IPS DF 4.7 (cell line): ENCODE measurements at regions not wholly inside any gene's neighbourhood (a gene's known extent, or its start where the extent isn't known, plus 50 kb on each side); places are given as distances from the start of the nearest gene placed in this dataset.
"Not testable (repeated sequence)": the region's sequence is repeated elsewhere in the genome, so short reads cannot be mapped to it uniquely, and the experiment has no call there.

Source experiments
- DNase-seq: peaks from one replicate; pipeline ENCODE4 v3.0.0-alpha.2; 2013; ENCODE audit warnings: low spot score; ENCODE audit errors: extremely low read depth

DNA sequence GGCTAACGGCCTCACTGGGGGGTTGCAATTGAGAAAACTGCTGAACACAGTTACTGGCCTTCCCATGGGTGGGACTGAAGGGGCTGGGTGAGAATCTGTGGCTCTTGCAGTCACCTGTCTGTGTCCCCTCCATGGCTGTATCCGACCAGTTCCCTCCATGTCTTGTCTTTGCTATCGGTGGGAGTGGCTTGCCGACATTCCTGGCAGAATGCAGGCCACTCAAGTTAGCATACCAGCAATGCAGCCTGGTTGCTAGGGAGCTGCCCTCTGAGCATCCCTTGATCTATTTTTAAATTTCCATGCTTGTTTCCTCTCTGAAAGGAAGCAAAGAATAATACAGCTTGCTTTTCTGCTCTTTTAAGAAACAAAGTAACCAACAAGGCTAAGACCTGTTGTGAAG, 1509.7 kb upstream of the WWC1 start:
- no peak for DNase-seq

DNA sequence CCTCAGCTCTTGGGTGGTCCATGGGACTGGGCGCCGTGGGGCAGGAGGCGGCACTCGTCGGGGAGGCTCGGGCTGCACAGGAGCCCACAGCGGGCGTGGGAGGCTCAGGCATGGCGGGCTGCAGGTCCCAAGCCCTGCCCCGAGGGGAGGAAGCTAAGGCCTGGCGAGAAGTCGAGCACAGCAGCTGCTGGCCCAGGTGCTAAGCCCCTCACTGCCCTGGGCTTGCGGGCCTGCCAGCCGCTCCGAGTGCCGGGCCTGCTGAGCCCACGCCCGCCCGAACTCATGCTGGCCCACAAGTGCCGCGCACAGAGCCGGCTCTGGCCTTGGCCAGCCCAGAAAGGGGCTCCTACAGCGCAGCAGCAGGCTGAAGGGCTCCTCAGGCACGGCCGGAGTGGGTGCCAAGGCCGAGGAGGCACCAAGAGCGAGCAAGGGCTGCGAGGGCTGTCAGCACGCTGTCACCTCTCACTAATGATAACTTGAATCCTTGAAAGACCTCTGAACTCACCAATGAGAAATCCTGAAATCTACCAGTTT, 1506.8 kb upstream of the WWC1 start:
- DNase-seq = no peak

DNA sequence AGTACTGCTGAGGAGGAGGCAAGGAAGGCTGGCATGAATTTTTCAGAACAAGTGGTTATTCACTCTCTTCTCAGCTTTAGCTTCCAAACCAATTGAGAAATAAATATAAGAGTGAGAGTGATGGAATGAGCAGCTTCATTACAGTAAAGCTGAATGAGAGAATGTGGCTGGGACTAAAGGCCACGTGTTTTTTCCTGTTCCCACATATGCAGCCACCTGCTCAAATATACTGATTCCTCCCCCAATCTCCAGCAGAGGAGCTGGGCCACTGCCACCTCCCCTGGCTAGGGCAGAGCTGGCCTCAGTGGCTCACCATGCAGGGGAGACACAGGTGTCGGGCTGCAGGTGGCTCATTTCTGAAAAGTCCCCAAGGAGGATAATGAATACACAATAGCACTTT, 1505.3 kb upstream of the WWC1 start:
- DNase-seq = no peak

DNA sequence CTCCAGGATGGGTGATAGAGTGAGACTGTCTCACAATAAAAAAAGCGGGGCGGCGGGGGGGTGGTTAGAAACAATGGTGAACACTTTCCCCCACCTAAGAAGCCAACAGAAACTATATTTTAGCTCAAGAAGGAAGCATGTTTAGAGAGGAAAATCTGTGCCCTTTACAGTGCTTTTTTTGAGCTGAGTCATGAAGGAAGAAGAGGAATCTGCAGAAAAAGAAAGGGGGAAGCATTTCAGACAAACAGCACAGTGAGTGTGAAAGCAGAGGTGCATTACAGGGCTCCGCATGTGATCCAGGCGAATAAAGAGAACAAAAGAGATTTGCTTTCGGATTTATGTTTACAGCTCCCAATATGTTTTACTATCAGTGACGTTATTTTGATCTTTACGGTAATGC, 1504.6 kb upstream of the WWC1 start:
- no peak for DNase-seq

DNA sequence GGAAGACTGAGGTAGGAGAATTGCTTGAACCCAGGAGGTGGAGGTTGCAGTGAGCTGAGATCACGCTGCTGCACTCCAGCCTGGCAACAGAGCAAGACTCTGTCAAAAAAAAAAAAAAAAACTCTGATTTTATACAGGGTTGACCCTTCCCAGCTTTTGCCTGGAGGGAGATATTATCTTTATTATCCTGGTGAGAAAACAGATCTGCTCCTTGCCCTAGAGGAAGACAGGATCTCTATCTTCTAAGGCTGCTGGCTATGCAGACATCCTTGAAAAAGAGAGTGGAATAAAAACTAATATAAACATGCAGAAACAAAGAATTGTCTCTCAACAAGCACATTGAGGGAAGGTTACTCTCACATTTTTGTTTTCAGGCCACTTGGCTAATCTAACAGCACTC, 1503.4 kb upstream of the WWC1 start:
- no peak for DNase-seq

DNA sequence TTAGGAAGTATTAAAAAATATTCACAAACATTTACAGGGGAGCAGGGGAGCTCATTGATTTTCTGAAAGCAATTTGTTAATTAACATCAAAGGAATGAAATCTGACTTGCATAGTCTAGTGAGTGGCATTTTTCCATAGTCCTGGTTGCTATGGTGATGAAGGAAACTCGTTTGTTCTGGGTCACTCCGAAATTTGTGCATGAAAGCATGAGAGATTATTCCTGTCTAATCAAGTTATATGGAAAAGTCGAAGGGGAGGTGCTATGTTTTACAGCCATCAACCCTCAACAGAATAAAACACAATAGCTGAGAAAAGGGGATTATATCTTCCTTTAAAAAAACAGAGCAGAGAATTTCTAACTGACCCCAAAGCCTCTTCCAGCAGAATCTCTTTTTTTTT, 1495.7 kb upstream of the WWC1 start:
- DNase-seq = no peak

DNA sequence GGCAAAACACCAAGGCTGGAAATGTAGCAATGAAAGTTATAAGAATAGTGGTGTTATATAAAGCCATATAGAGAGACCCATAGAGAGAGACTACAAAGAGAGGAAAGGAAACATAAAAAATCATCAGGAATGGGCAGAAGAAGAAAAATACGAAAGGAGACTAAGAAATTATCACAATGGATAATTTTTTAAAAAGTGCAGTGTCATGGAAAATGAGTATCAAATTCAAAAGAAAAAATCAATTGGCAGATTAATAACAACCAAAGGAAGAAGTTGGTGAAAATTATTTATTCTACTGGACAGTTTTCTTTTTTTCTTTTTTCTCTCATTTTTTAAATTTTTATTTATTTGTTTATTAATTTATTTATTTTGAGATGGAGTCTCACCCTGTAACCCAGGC, 1488.4 kb upstream of the WWC1 start:
- DNase-seq = no peak

DNA sequence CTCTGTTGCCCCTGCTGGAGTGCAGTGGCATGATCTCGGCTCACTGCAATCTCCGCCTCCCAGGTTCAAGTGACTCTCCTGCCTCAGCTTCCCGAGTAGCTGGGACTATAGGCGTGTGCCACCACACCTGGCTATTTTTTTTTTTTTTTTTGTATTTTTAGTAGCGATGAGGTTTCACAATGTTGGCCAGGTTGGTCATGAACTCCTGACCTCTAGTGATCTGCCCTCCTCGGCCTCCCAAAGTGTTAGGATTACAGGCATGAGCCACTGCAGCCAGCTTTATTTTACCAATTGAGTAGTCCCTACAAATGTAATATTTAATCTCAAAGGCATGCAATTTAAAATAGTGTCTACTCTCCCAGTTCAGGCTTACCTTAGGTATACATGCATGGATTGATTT, 1487.2 kb upstream of the WWC1 start:
- not testable (repeated sequence) for DNase-seq

DNA sequence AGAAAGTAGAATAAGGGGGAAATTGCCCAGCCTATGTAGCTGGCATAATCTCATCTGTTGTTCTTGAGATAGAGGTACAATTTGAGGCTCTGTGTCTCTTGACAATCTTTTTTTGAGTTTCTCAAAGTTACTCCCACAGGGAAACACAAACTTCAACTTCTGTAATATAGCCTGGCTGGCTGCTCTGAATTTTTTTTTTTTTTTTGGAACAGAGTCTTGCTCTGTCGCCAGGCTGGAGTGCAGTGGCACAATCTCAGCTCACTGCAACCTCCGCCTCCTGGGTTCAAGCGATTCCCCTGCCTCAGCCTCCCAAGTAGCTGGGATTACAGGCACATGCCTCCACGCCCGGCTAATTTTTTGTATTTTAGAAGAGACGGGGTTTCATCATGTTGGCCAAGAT, 1486.8 kb upstream of the WWC1 start:
- not testable (repeated sequence) for DNase-seq

DNA sequence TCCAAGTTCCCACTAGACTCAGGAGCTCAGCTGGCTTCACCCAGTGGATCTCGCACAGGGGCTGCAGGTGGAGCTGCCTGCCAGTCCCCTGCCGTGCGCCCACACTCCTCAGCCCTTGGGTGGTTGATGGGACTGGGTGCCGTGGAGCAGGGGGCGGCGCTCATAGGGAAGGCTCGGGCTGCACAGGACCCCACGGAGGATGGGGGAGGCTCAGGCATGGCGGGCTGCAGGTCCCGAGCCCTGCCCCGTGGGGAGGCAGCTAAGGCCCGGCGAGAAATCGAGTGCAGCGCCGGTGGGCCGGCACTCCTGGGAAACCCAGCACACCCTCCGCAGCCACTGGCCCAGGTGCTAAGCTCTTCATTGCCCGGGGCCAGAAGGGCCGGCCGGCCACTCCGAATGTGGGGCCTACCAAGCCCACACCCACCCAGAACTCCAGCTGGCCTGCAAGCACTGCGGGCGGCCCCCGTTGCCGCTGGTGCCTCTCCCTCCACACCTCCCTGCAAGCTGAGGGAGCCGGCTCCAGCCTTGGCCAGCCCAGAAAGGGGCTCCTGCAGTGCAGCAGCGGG, 1481.3 kb upstream of the WWC1 start:
- not testable (repeated sequence) for DNase-seq

DNA sequence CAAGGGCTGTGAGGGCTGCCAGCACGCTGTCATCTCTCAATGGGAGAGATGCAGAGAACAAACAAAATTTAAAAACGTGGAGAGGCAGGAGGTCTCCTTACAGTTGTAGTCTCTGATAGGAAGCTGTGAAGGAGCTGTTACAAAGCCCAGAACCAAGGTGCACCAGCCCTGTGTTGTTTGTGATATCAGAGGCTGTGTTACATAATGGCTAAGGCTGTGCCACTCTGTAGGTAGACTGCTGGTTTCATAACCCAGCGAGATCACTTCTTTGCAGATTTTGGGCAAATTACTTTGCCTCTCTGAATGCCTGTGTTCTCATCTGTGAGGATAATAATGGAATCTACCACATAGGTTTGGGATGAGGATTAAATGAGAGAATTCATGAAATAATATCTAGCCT, 1480.7 kb upstream of the WWC1 start:
- no peak for DNase-seq

DNA sequence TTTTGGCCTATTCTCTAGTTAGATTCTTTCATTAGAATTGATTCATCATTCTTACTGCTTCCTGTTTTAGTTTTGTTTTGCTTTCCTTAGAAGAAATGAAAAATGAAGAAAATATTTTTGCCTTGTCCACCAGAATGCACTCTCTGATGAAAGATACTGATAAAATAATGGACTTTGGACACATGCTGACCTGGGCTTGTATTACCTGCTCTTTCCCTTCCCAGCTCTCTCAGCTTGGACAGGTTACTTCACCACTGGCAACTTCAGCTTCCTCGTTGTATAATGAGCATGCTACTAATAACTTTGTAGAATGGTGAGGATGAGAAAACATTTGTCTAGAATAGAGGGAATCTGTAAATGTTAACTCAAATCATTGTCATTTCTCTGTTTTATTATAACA, 1468.1 kb upstream of the WWC1 start:
- no peak for DNase-seq

DNA sequence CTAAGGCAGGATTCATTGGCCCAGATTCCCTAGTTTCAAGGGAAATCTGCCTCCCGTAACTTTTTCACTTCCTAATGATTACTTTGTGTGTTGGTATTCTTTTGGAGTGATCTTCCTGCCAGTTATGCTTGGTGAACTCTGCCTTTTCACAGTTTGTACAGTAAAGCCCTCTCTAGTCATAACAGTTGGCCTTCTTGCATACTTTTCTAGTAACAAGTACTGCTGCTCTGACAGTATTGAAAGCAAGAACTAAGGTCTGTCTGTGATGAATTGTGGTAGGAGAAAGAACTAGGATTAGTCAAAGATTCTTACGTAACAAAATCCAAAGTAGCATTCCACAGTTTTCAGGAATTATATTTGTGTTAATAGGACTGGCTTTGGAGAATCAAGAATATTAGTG, 1457.2 kb upstream of the WWC1 start:
- no peak for DNase-seq

DNA sequence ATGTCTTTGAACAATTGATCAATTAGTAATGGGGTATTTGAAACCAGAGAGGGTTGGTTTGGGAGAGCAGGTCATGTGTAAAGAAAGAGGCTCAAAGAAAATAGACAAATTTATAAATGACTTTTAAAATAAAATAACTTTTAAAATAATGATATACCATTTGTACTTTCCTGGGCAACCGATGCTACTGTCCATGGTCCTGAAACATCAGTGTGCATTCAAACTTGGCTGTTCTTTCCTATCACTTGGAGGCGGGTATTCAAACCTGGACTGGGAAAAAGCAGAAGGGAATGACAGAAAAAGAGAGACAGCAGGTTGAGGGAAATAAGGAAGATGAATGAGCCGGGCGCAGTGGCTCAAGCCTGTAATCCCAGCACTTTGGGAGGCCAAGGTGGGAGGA, 1446.4 kb upstream of the WWC1 start:
- peak; percentile 9 for DNase-seq

DNA sequence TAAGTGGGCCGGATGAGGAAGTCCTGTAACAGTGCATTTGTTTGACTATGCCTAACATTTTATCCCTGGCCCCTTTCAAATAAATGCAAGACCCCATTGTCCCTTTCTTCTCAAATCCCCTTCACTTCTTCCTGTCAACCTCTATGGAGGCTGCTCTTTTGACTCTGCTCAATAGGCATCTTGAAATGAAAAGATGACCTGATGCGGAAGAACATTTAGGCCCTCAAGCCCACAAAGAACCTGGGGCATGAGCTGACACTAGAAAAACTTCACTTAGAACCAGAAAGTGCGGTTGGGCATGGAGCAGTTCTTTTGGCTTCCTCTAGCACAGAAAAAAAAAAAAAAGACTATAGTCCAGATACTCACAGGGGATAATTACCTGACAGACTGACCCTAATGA, 1434.7 kb upstream of the WWC1 start:
- no peak for DNase-seq

DNA sequence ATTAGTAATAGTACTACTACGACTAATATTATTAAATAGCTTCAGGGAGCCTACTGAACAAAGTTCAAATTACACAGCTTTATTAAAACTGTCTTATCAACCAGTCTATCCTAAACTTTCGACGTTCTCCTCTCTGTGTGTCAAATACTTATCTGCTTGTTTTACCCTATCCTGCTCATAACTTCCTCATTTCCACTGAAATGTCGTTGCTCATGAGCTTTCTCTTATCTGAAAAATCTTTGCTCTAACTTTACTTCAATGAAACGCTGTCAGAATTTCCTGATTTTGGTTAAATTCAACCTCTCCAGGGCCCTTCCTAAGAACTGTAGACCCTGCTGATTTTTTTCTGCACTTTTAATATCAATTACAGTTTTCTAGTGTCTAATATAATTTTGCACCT, 1431.0 kb upstream of the WWC1 start:
- DNase-seq = no peak

DNA sequence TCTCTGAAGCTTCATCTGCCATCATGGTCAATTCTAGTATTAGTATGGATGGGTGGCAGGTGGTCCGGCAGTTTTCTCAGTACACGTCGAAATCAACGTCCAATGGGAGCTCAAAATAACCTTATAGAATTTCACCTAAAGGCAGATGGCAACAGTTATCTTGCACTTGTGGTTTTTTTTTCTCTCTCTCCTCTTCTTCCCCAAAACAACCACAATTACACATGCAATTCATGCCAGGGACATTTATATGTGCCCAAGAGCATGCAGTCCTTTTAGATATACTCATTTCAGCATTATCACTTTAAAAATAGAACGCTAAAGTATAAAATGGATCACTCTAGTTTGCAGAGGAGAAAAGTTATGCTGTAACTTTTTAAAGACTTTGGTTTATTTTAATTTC, 1428.9 kb upstream of the WWC1 start:
- DNase-seq = no peak

DNA sequence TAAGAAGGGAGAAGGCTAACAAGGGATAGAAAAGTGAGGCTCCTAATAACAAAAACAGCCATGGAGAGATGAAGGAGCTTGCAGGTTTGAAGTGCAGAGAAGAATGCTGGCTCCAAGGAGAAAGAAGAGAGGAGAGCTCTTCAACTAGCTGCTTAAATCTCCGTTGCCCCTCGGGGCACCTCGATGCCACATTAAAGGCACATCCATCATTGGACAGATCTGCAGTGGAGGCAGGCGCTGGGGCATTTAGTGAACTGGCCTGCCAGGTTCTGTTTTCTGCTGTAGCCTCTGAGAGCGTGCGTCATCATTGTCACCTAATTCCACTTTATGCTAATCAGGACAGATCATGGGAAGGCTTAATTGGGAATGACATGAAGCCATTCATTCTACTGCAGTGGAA, 1426.2 kb upstream of the WWC1 start:
- DNase-seq = no peak

DNA sequence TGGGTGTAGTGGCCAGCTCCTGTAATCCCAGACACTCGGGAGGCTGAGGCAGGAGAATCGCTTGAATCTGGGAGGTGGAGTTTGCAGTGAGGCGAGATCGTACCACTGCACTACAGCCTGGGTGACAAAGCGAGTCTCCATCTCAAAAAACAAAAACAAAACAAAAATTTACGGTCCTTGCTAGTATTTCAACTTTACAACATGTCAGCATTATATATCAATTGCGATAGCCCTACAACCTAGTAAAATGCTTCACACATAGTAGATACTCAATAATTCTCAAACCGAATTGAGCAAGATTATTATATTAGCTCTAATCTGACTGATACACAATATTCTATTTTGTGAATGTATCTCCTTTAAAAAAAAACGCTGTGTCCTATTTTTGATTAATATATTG, 1411.0 kb upstream of the WWC1 start:
- no peak for DNase-seq

DNA sequence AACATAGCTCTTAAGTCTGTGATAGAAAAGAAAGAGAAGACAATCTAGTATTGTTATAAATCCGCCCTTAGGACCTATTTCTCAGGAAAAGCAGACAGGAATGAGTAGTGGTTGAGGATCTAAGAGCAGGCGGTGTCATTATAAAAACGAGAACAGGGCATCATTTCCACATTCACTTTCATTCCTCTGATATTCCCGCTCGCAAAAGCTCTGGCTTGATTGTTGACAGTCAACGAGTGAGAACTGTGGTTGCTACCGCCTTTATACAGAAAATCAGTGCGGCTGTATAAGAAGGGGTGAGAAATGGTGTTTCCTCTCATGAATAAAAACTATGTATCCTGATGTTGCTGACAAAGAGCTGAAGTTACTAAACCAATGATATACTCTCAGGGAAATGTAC, 1409.6 kb upstream of the WWC1 start:
- DNase-seq = no peak

DNA sequence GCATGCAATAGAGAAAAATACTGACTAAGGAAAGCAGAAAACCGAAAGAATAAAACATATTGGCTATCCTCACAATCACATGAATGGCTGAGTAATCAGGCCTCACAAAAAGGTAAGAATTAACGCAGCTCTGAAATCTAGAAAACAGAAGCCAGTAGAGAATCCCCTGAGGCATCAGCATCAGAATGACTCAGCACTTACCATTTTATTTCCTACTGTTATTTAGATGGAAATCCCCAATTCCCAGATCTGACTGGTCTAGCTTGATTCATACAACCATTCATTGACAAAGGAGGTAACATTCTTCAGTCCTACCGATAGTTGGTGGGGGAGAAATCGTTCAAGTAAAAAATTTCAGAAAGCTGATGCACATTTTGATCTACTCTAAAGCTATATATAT, 1408.4 kb upstream of the WWC1 start:
- peak; percentile 25 for DNase-seq

DNA sequence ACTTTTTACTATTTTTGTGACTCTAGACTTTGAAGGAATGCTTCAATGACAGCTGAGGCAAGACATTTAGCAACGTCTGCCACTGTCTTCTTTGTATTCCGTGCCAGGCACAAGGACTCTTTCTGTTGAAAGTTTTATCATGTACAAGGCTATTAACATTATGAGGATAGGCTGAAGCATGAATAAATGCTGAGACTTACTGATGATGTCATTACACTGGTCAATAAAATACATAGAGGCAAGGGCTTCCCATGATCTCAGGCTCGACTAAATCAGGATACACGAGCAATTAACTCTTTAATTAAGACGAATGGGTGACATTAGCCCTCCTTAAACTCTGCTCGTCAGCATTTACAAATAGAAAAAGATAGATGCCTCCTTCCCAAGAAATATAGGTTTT, 1393.3 kb upstream of the WWC1 start:
- no peak for DNase-seq

DNA sequence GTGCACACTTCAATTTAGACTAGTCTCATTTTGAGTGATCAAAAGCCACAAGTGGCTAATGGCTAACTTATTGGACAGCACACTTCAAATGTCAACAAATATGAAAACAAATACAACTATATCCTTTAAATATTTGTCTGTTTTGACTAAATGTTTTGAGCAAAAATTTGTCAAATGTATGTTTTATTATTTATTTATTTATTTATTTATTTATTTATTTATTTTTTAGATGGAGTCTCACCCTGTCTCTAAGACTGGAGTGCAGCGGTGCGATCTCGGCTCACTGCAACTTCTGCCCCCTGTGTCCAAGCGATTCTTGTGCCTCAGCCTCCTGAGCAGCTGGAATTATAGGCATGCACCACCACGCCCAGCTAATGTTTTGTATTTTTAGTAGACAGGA, 1392.1 kb upstream of the WWC1 start:
- DNase-seq = no peak

DNA sequence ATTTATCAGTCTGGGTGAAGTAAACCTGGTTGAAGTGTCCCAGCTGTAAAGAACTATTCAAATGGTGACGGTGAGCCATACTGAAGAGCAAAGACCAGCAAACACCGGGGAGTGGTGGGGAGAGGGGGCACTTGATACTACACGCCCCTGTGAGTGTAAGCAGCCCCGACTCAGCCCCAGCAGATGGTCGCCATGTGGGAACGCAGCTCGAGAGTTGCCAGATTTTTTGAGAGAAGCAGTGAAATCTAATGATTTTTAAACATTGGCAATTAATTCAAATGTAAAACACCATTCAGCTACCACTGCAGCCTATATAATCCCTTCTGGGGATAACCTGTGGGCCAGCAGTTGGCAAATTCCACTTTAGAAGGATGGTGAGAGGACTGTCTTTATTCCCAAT, 1386.9 kb upstream of the WWC1 start:
- DNase-seq = no peak
